Lung (tissue), 11 donors: ENCODE measurements at regions not wholly inside any gene's neighbourhood (a gene's known extent, or its start where the extent isn't known, plus 50 kb on each side); places are given as distances from the start of the nearest gene placed in this dataset.

ENCODE experiments used
- ATAC-seq: fragments of 200-7000 bp; cut with Tn5 transposase; one replicate; pipeline ENCODE4 v1.9.1; 2020; ENCODE audit warnings: moderate number of reproducible peaks; ENCODE audit not compliant: insufficient read depth, low FRiP score
- DNase-seq, 3 donors: peaks; one replicate each; pipeline ENCODE4 v3.0.0-alpha.2; 2013 to 2017
- H3K27ac ChIP-seq, 2 donors: one replicate each; pipeline ENCODE4 v1.5.1; 2013; ENCODE audit warnings: mild to moderate bottlenecking in 2 of 2, moderate library complexity in 2 of 2, control low read depth in 1 of 2, inconsistent platforms in 1 of 2, low read depth in 1 of 2, low read length in 1 of 2
- H3K27me3 ChIP-seq, 3 donors: one replicate each; pipeline ENCODE4 v1.5.1; 2013; ENCODE audit warnings: low read length in 2 of 3; ENCODE audit not compliant: control insufficient read depth in 3 of 3, insufficient read depth in 3 of 3
- H3K36me3 ChIP-seq, 4 donors: one replicate each; pipeline ENCODE4 v1.5.1; 2013; ENCODE audit warnings: low read length in 4 of 4, mild to moderate bottlenecking in 1 of 4, moderate library complexity in 1 of 4; ENCODE audit not compliant: control insufficient read depth in 4 of 4, insufficient read depth in 4 of 4
- H3K4me1 ChIP-seq, 5 donors: one replicate each; pipeline ENCODE4 v1.5.1; 2013; ENCODE audit warnings: low read length in 5 of 5, mild to moderate bottlenecking in 2 of 5, moderate library complexity in 1 of 5; ENCODE audit not compliant: control insufficient read depth in 5 of 5, insufficient read depth in 5 of 5
- H3K4me3 ChIP-seq: one replicate; pipeline ENCODE4 v1.5.1; 2013; ENCODE audit warnings: mild to moderate bottlenecking, control low read depth, moderate library complexity
- H3K9ac ChIP-seq, 2 donors: one replicate each; pipeline ENCODE4 v1.5.1; 2013; ENCODE audit warnings: low read length in 2 of 2, control low read depth in 1 of 2; ENCODE audit not compliant: insufficient read depth in 1 of 2
- H3K9me3 ChIP-seq, 4 donors: one replicate each; pipeline ENCODE4 v1.5.1; 2013; ENCODE audit warnings: low read length in 3 of 4, mild to moderate bottlenecking in 1 of 4, moderate library complexity in 1 of 4; ENCODE audit not compliant: control insufficient read depth in 4 of 4, insufficient read depth in 3 of 4
- CTCF ChIP-seq: IDR thresholded peaks from 2 replicates; pipeline ENCODE4 v1.5.1; 2012; ENCODE audit warnings: mild to moderate bottlenecking; ENCODE audit errors: control extremely low read depth, extremely low read depth
- WGBS, 2 donors: extraction: QIAGEN DNeasy Blood & Tissue Kit; methylation state at CpG; one replicate each; pipeline ENCODE4 v1.1.7; 2013; 5-methylcytosine and 5-hydroxymethylcytosine counted together
- donor health status: control.
- donor health status: control.
- donor health status: Bipolar disorder and iron deficiency.
- donor health status: healthy.
- donor health status: DM: yes; HTN: yes; CAD: no.

GRCh38 chr7:17134786-17135185, 163.7 kb upstream of the AHR start:
- no peak overlapping the region for H3K27ac ChIP-seq
- H3K9ac ChIP-seq: no peak overlapping the region
- ATAC-seq (no peak), DNase-seq (no peak)
- H3K9me3 ChIP-seq: no peaks in the 10 kb centered on the region
- no peak overlapping the region for H3K4me3 ChIP-seq
- TF ChIP-seq CTCF: no peak
- H3K36me3 ChIP-seq: no peaks in the 10 kb centered on the region
- H3K4me1 ChIP-seq: peaks cover 0 to 16% (median 0%) of the 10 kb centered on the region in 5 donors
- WGBS, 2 donors: 81 to 90% methylated on average over 1 of the region's 1 CpG
- no peaks in the 10 kb centered on the region for H3K27me3 ChIP-seq

GRCh38 chr7:17136126-17136525, 162.3 kb upstream of the AHR start:
- TF ChIP-seq CTCF: no peak
- Histone ChIP-seq H3K9me3 (no peaks in the 10 kb centered on the region), H3K36me3 (no peaks in the 10 kb centered on the region), H3K27me3 (no peaks in the 10 kb centered on the region), H3K9ac (no peak overlapping the region), H3K4me3 (no peak overlapping the region), H3K4me1 (peaks cover 0 to 4% (median 0%) of the 10 kb centered on the region in 5 donors), H3K27ac (no peak overlapping the region)
- ATAC-seq (no peak), DNase-seq (no peak)
- WGBS, 2 donors: 86 to 91% methylated on average over 6 of the region's 6 CpGs

GRCh38 chr7:17139081-17139480, 159.4 kb upstream of the AHR start:
- no peaks in the 10 kb centered on the region for H3K27me3 ChIP-seq
- 33 to 71% methylated on average over 1 of the region's 1 CpG for WGBS, 2 donors
- no peak for TF ChIP-seq CTCF
- ATAC-seq (no peak), DNase-seq (no peak)
- no peak overlapping the region for H3K4me3 ChIP-seq
- H3K4me1 ChIP-seq: peaks cover 0 to 5% (median 0%) of the 10 kb centered on the region in 5 donors
- no peaks in the 10 kb centered on the region for H3K9me3 ChIP-seq
- no peak overlapping the region for H3K9ac ChIP-seq
- H3K27ac ChIP-seq: no peak overlapping the region
- no peaks in the 10 kb centered on the region for H3K36me3 ChIP-seq

GRCh38 chr7:17140406-17140805, 158.0 kb upstream of the AHR start:
- TF ChIP-seq CTCF: no peak
- Histone ChIP-seq H3K4me1 (peaks cover 0 to 8% (median 0%) of the 10 kb centered on the region in 5 donors), H3K36me3 (no peaks in the 10 kb centered on the region), H3K9me3 (no peaks in the 10 kb centered on the region), H3K27me3 (no peaks in the 10 kb centered on the region), H3K9ac (no peak overlapping the region), H3K4me3 (no peak overlapping the region), H3K27ac (no peak overlapping the region)
- no peak for DNase-seq
- 82% methylated on average over 1 of the region's 1 CpG for WGBS, 2 donors
- ATAC-seq: no peak
